GF-D8 (cell line): ENCODE measurements at regions not wholly inside any gene's neighbourhood (a gene's known extent, or its start where the extent isn't known, plus 50 kb on each side); places are given as distances from the start of the nearest gene placed in this dataset.

ENCODE experiments used
- DNase-seq: peaks from one replicate; lab custom pipeline; 2025; lab: John Stamatoyannopoulos, UW

DNA sequence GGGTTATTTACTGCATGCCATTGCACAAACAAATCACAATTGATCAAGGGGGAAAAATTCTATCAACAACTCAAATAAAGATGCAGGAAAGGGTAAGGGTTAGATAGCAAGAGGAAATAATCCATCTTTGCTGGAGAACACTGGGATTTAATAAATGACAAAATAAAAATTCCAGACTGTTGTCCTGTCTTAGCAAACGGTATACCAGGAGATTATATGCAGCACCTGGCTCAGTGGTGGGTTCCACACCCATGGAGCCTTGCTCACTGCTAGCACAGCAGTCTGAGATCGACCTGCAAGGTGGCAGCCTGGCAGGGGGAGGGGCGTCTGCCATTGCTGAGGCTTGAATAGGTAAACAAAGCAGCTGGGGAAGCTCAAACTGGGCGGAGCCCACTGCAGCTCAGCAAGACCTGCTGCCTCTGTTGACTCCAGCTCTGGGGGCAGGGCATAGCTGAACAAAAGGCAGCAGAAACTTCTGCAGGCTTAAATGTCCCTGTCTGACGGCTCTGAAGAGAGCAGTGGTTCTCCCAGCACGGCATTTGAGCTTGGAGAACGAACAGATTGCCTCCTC lies 296.5 kb upstream of the THSD7B start:
- no peak for DNase-seq

DNA sequence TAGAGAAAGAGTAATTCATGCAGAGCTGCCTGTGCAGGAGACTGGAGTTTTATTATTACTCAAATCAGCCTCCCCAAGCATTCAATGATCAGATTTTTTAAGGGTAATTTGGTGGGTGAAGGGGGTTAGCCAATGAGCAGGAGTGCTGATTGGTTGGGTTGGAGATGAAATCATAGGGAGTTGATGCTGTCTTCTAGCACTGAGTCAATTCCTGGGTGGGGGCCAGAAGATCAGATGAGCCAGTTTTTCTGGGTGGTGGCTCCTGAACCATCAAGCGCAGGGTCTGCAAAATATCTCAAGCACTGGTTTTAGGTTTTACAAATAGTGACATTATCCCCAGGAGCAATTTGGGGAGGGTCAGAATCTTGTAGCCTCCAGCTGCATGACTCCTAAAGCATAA lies 312.8 kb upstream of the THSD7B start:
- no peak for DNase-seq

- DNase-seq: no peak
Measured at GRCh38 chr2:136448986-136449780, 316.2 kb upstream of the THSD7B start.

- DNase-seq: no peak
Measured at GRCh38 chr2:136448432-136448831, 316.9 kb upstream of the THSD7B start.

GRCh38 chr2:136444323-136444722 lies 321.0 kb upstream of the THSD7B start:
- DNase-seq: no peak

DNA sequence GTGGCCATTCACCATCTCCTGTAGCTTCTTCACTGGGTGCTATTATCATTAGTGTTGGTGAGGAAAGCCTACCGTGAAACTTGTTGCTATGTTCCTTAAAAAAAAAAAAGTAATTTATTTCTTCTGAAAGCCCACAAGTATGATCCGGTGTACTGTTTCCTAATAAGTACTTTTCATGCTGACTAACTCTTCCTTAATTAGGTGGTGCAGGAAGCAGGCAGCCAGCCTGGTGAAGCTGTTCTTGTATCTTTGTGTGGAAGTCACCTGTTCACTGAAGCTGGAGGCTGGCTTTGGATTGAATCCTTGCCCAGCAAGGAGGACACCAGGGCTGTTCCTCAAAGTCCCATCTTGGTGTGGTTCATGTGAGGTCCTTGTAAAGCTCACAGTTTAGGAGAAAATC lies 321.7 kb upstream of the THSD7B start:
- DNase-seq: no peak

GRCh38 chr2:136441979-136442714 lies 323.2 kb upstream of the THSD7B start:
- no peak for DNase-seq

DNA sequence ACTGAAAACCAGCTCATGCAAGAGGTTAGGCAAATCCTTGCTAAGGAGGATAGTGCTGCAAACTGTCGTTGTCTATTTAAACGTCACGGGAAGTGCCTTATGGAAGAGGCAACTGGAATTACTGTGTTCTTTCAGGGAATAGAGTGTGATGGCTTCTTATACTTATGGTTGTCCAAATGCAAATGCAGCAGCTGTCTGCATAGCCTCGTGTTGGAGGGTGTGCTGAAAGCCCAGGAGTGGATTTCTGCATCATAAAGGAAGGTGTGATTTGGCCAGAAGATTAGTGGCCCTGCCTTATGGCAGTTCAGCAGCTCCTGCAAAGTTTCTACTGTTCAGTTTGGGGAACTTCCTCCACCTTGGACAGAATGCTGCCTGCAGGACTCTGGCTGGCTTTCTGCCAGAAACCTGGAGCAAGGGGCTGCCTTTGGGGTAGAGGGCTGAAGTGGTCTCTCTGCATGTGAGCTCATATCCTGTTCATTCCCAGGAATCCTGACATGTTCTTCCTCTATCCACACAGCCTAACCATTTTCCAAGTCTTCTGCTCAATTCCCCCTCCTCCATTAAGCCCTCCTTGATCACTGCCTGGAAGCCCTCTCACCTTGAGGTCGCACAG lies 321.2 kb upstream of the CXCR4 start:
- DNase-seq: no peak

- DNase-seq: no peak
Measured at GRCh38 chr2:136437461-136437860, 319.5 kb upstream of the CXCR4 start.

- no peak for DNase-seq
Measured at GRCh38 chr2:136436936-136437335, 319.0 kb upstream of the CXCR4 start.

DNA sequence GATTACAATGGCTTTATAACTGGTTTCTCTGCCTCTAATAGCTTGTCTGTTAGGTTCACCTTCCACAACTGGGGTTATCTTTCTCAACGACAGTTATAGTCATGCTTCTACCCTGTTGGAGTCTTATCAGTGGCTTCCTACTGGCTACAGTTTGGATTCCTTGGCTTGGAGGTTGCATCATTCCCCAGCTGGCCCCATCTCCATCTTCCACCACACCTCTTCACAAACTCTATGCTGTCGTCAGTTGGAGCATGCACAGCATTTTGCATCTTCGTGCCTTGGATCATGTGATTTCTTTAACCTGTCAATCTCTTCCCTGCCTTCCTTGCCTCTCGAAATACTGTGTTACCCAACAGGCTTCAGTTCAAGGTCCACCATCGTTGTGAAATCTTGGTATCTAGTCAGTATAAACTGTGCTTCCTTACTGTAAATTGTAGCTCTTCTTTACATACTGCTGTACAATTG lies 316.3 kb upstream of the CXCR4 start:
- no peak for DNase-seq

DNA sequence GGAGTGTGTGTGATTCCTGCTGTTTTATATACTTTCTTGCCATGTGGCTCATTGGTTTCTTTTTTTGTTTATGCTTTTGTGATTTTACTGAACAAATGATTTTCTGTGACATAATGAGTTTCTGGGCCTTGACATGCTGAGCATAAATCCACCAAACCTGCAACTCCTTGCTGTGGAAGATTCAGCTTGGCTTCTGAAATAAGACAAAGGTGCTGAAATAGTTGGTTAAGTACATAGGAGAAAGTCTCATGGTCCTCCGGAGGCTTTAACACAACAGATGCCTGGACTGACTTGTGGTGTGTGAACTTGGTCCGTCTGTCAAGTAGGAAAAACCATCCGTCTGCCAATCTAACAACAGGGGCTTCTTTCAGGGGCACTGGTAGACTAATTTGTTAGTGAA lies 315.3 kb upstream of the CXCR4 start:
- no peak for DNase-seq

- no peak for DNase-seq
Measured at GRCh38 chr2:136424112-136424511, 306.2 kb upstream of the CXCR4 start.

GRCh38 chr2:136423516-136423996 lies 305.6 kb upstream of the CXCR4 start:
- no peak for DNase-seq

- DNase-seq: no peak
Measured at GRCh38 chr2:136422512-136422911, 304.6 kb upstream of the CXCR4 start.

DNA sequence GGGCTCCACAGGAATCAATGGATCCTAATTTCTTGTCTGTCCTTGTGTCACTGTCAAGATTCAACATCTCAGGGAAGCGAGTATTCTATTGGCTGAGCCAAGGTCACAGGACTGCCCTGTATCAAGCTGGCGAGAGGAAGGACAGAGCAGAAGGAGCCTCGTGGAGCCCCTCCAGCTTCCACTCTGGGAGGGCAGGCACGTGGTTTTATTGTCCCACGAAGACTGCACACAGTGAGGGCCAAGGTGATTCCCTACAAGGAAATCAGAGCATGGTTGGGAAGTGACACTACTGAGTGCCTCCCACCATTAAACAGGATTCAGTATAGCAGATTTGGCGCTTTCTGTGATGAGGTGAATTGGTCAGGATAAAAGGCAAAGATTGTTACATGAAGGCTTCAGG lies 302.4 kb upstream of the CXCR4 start:
- no peak for DNase-seq

DNA sequence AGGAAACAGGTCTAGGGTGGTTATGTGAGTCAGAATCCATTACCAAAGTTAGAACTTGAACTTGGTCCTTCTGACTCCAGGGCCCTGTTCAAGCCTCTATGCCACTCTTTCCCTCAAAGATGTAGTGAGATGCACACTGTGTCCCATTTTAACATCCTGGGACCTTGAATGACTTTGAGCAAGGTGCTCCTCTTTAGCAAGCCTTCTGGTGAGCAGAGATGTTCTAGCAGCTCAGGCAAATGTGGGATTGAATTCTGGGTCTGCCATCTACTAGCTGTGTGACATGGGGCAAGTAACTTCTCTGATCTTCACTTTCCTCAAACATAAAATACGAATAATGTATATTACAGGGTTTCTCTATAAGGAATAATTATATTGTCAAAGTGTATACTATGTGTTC lies 294.0 kb upstream of the CXCR4 start:
- DNase-seq: no peak

GRCh38 chr2:136410673-136411072 lies 292.7 kb upstream of the CXCR4 start:
- no peak for DNase-seq

GRCh38 chr2:136408795-136409194 lies 290.8 kb upstream of the CXCR4 start:
- no peak for DNase-seq

DNA sequence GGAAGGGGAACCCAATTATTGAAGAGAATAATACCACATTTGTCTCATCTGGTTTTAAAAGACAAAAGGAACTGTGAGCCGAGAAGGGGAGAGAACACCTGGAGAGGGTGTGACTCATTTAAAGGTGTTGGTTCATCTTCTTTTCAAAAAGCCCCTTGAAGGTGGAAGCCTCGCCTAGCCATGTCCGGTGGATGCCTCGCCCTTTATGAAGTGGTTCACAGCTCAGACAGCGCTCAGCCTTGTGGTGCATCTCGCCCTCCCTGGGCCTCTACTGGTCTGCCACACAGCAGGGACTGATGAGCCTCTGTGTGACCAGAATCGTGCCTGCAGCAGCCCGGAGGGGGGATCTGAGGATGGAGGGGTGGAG lies 290.0 kb upstream of the CXCR4 start:
- DNase-seq: no peak

DNA sequence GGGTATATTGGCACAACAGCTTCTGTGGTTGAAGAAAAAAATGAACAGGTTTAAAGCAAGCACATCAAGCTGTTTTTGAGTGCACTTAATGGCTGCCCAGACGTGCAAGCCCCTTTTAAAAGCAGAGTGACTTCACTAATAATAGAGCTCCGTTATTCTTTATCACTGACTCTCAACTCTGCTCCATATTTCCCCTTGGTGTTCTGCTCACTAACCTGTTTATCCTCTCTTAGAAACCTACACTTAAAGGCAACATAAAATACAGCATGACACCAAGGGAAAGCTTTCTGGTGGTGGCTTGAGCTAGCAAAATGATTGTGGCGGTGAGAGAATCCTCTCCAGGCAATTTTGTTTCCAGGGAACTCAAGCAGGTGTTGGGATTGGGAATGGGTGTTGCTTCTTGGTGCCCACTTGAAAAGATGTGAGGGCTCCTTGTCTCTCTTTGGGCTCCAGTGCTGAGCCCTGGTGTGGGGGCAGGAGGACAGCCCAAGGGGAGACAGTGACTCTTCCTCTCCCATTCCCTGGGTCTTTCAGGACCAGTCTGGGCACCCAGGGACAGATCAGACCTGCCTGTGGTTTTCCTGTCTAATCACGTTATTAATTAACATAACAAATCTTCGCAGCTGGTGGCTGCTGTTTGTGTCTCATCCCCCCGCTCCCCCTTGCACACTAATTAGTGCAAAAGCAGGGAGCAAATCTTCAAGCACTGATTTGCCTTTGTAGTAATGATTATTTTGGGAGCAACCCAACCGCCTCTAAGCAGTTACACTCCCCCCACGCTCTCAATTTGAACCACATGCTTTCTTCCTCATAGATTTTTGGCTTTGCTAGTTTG lies 289.4 kb upstream of the CXCR4 start:
- DNase-seq: no peak

- DNase-seq: no peak
Measured at GRCh38 chr2:136404925-136405324, 287.0 kb upstream of the CXCR4 start.
